ENCODE measurements at regions not wholly inside any gene's neighbourhood (a gene's known extent, or its start where the extent isn't known, plus 50 kb on each side); places are given as distances from the start of the nearest gene placed in this dataset.

GRCh38 chr12:125634813-125635212 is 569.6 kb downstream of the AACS start:
- Histone ChIP-seq H3K9ac (replicated peaks in 1 of 4; ENCODE audit: extremely low read depth in 1 of 4, low read depth in 3 of 4, low read length in 3 of 4) (no peak overlapping the region), H4K91ac (replicated peaks; ENCODE audit: insufficient read length, low read length) (no peak overlapping the region), H3K27me3 (replicated peaks in 1 of 4; ENCODE audit: control insufficient read depth in 3 of 4, extremely low read depth in 1 of 4, insufficient read depth in 3 of 4, low read length in 3 of 4) (no peaks in the 10 kb centered on the region), H2AK5ac (ENCODE audit: low read depth, low read length) (no peak overlapping the region), H3K4me1 (replicated peaks in 1 of 4; ENCODE audit: control insufficient read depth in 3 of 4, insufficient read depth in 4 of 4, low read length in 3 of 4) (no peaks in the 10 kb centered on the region; a peak in 1 of 7 replicates), H3K79me2 (ENCODE audit: control insufficient read depth in 1 of 2, insufficient read depth in 2 of 2, low read length in 2 of 2) (no peaks in the 10 kb centered on the region), H3K56ac (replicated peaks; ENCODE audit: insufficient read length, low read depth, low read length) (no peak overlapping the region), H3K4ac (replicated peaks; ENCODE audit: insufficient read length, low read depth, low read length) (no peak overlapping the region), H2BK120ac (replicated peaks; ENCODE audit: low read depth, low read length) (no peak overlapping the region), H3K36me3 (ENCODE audit: control insufficient read depth in 2 of 4, insufficient read depth in 4 of 4, low read length in 3 of 4) (no peaks in the 10 kb centered on the region), H3K4me3 (ENCODE audit: extremely low read depth in 1 of 4, insufficient read depth in 2 of 4, low read depth in 3 of 4, low read length in 4 of 4) (no peak overlapping the region), H4K20me1 (replicated peaks in 1 of 2; ENCODE audit: control insufficient read depth in 1 of 2, insufficient read depth in 2 of 2, low read length in 2 of 2) (no peaks in the 10 kb centered on the region), H3K9me3 (ENCODE audit: insufficient read depth in 2 of 2, low read depth in 1 of 2, low read length in 1 of 2) (no peaks in the 10 kb centered on the region), H3K4me2 (ENCODE audit: insufficient read depth in 1 of 2, low read depth in 2 of 2, low read length in 2 of 2) (no peak overlapping the region), H4K8ac (ENCODE audit: extremely low read depth, insufficient read depth, low read length) (no peak overlapping the region), H3K23me2 (ENCODE audit: low read depth, low read length) (no peaks in the 10 kb centered on the region), H2BK15ac (ENCODE audit: low read length) (no peak overlapping the region), H3K18ac (ENCODE audit: extremely low read depth, low read length) (no peak overlapping the region), H3K23ac (ENCODE audit: insufficient read length) (no peak overlapping the region), H2BK5ac (ENCODE audit: low read depth, low read length) (no peak overlapping the region), H3K14ac (ENCODE audit: insufficient read length) (no peak overlapping the region), H2BK20ac (ENCODE audit: low read length) (no peak overlapping the region), H3K79me1 (ENCODE audit: low read depth, low read length) (no peaks in the 10 kb centered on the region), H3K27ac (ENCODE audit: low read depth, low read length) (no peak overlapping the region), H2BK12ac (ENCODE audit: low read depth, low read length) (no peak overlapping the region), H4K5ac (ENCODE audit: insufficient read length, low read depth, low read length) (no peak overlapping the region), H2AFZ (ENCODE audit: low read length) (no peak overlapping the region)
- TF ChIP-seq RAD21 (IDR thresholded peaks at IDR 0.05 in 1 of 2, conservative IDR thresholded peaks at IDR 0.05 in 1 of 2; ENCODE audit: low read depth in 2 of 2, low read length in 2 of 2) (no peak), ATF3 (IDR thresholded peaks at IDR 0.05; ENCODE audit: insufficient read depth, low read depth, low read length) (no peak), RNF2 (IDR thresholded peaks at IDR 0.05; ENCODE audit: borderline replicate concordance, low read depth, low read length, missing control alignments, poor library complexity, severe bottlenecking) (no peak), SAP30 (IDR thresholded peaks at IDR 0.05; ENCODE audit: insufficient read depth, insufficient replicate concordance, low read length) (no peak), E2F6 (IDR thresholded peaks at IDR 0.05) (no peak)
- FAIRE-seq (no peak), DNase-seq (ENCODE audit: low read depth in 1 of 2, low spot score in 2 of 2) (no peak)
- POLR2A ChIA-PET (ENCODE audit: partially characterized antibody) = no interaction called here
- WGBS, 2 experiments (ENCODE audit: extremely low coverage in 1 of 2, insufficient coverage in 1 of 2, insufficient read length in 1 of 2, insufficient replicate concordance in 2 of 2, low coverage in 1 of 2, low lambda C conversion rate in 2 of 2, missing lambda C conversion rate in 1 of 2) = 79% methylated on average over 1 of the region's 1 CpG; no CpG with 5 or more reads in 1 of the 2 experiments
- CTCF ChIA-PET (ENCODE audit: partially characterized antibody) = no interaction called here
